ENCODE measurements at regions not wholly inside any gene's neighbourhood (a gene's known extent, or its start where the extent isn't known, plus 50 kb on each side); places are given as distances from the start of the nearest gene placed in this dataset.
"Not testable (repeated sequence)": the region's sequence is repeated elsewhere in the genome, so short reads cannot be mapped to it uniquely, and the experiment has no call there.

DNA sequence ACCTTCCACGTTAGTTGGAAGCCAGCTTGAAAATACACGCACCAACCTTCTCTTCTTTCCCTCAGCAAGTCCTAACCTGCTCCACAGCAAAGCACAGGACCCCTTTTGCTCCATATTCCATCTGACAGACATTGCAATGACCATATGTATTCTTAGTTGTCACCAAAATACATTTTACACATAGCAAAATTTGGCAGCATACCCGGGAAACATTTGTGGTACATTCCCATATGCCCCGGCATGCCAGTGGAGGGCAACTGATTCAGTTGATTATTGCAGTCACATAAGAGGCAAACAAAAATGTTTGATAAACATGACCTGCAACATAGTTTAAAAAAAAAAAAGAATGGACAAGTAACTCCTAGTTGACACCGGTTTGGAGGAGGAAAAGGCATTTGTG lies 202.1 kb upstream of the UBE2E3 start:
- H3K27ac ChIP-seq, result no peak overlapping the region
- TF ChIP-seq, protein P1, sequence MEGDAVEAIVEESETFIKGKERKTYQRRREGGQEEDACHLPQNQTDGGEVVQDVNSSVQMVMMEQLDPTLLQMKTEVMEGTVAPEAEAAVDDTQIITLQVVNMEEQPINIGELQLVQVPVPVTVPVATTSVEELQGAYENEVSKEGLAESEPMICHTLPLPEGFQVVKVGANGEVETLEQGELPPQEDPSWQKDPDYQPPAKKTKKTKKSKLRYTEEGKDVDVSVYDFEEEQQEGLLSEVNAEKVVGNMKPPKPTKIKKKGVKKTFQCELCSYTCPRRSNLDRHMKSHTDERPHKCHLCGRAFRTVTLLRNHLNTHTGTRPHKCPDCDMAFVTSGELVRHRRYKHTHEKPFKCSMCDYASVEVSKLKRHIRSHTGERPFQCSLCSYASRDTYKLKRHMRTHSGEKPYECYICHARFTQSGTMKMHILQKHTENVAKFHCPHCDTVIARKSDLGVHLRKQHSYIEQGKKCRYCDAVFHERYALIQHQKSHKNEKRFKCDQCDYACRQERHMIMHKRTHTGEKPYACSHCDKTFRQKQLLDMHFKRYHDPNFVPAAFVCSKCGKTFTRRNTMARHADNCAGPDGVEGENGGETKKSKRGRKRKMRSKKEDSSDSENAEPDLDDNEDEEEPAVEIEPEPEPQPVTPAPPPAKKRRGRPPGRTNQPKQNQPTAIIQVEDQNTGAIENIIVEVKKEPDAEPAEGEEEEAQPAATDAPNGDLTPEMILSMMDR (conservative IDR thresholded peaks at IDR 0.05; ENCODE audit: low read depth), result no peak
- DNase-seq (ENCODE audit: low spot score), result no peak
- ChIA-PET CTCF (no interaction called here), POLR2A (ENCODE audit: low non-redundant PET) (no interaction called here)

DNA sequence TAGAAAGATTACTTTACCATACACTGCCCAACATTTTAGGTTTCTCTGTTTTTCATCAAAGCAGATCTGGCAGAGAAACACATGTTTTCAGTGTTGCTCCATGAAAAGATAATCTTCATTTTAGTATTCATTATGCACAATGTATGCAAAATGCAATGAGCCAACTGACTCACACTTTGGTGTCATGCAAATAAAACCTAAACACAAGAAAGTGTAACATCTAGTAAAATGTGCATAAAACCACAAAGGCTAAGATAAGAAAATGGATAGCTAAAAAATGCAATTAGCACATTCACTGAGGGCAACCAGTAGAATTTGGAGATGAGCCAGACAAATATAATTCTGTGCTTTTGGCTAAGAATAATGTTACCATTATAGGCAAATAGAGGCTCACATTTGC lies 203.5 kb upstream of the UBE2E3 start:
- TF ChIP-seq, protein P1 (conservative IDR thresholded peaks at IDR 0.05; ENCODE audit: low read depth), result no peak
- no peak for DNase-seq (ENCODE audit: low spot score)
- ChIA-PET POLR2A (ENCODE audit: low non-redundant PET) (no interaction called here), CTCF (no interaction called here)
- no peak overlapping the region for H3K27ac ChIP-seq

DNA sequence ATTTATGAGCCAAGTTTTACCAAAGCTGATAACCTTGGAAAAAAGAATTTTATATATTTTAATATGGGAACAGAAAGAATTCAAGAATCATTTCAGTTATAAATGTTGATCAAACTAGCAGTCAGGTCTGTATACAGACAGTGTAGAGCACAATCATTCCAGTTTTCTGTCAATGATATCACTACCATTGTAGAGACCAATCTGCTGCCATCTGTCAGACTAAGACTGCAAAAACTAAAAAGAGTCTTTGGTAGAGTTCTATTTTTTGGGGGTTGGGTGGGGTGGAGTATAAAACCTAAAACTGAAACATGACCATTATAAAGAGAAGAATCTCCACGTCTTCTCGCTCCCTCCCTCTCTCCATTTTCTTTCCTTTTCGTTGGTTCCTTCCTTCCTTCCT lies 204.7 kb upstream of the UBE2E3 start:
- ChIA-PET CTCF (no interaction called here), POLR2A (ENCODE audit: low non-redundant PET) (no interaction called here)
- TF ChIP-seq, protein P1 (conservative IDR thresholded peaks at IDR 0.05; ENCODE audit: low read depth), result no peak
- no peak for DNase-seq (ENCODE audit: low spot score)
- no peak overlapping the region for H3K27ac ChIP-seq

DNA sequence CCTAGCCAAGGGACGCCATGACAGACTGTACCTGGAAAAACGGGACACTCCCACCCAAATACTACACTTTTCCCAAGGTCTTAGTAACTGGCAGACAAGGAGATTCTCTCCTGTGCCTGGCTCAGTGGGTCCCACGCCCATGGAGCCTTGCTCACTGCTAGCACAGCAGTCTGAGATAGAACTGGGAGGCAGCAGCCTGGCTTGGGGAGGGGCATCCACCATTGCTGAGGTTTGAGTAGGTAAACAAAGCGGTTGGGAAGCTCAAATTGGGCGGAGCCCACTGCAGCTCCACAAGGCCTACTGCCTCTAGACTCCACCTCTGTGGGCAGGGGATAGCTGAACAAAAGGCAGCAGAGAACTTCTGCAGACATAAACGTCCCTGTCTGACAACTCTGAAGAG lies 215.1 kb upstream of the UBE2E3 start:
- POLR2A ChIA-PET (ENCODE audit: low non-redundant PET); CTCF ChIA-PET; H3K27ac ChIP-seq; DNase-seq (ENCODE audit: low spot score): not testable (repeated sequence)

DNA sequence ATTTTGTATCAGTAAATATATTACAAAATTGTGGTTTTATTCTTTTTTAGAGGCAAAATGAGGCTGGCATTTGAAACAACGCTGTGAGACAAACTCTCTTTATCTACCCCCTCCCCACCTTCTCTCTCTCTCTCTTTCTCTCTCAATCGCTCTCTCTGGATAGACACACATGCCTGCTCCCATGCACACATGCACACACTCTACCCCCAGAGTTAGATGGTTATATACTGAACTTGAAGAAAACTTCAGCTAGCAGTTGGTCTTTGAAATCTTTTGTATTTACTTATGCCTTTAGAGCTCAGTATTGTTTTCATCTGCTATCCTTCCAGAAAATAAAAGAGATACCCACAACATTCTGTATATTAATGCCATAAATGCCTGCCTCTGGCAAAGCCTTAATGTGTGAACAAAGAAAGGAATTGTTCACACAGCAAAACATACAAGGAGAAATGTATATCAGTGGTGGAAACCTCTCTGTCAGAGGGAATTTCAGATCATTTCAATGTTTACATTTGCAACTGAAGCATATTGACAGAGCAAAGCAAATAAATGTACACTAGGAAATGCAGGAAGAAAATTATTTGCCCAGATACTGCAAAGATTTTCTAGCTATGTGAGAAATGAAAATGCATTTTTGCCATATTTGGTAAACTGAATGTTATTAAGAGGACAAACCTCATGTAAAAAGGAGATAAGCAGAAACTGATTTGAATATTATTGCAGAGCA lies 217.0 kb upstream of the UBE2E3 start:
- no peak for DNase-seq (ENCODE audit: low spot score)
- ChIA-PET CTCF (no interaction called here), POLR2A (ENCODE audit: low non-redundant PET) (no interaction called here)
- TF ChIP-seq, protein P1 (conservative IDR thresholded peaks at IDR 0.05; ENCODE audit: low read depth), result no peak
- no peak overlapping the region for H3K27ac ChIP-seq

DNA sequence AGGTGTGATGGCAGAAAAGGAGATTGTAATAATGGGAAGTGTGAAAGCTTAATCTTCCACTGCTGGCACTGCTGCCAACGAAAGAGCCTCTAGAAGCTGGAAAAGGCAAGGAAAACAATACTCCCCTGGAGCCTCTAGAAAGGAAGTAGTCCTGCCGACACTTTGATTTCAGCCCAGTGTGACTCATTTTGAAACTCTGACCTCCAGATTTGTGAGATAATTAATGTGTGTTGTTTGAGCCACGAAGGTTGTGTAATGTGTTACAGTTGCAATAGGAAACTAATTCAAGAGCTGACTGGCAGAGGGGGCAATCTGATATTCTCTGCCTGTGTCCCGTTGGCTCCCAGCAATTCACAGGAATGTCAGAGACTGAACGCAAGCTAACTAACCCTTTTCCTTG lies 219.2 kb upstream of the UBE2E3 start:
- TF ChIP-seq, protein P1 (conservative IDR thresholded peaks at IDR 0.05; ENCODE audit: low read depth), result no peak
- H3K27ac ChIP-seq, result no peak overlapping the region
- POLR2A ChIA-PET (ENCODE audit: low non-redundant PET), result no interaction called here
- no peak for DNase-seq (ENCODE audit: low spot score)
- CTCF ChIA-PET, result interaction anchor here (0.5 kb wide), 1 partner anchor 9 kb away, joined by 4 read pairs; no protein-coding TSS in a partner anchor

DNA sequence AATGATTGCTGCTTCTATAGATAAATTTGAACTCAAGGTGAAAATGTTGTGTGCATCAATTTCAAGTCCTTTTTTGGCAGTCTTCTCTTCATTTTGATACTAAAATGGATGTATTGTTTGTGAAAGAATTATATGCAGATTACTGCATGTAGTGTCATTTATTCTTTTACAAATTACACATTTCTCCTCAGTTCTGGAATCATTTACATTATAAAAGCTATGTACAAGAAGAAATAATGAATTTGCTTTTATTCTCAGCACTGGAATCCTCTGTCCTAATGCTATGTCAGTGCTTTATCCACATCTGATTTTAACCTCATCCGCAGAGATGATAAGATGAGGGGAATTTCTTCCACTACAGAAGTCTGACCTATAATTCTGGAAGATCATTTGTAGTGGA lies 220.8 kb upstream of the UBE2E3 start:
- POLR2A ChIA-PET (ENCODE audit: low non-redundant PET), result no interaction called here
- CTCF ChIA-PET, result interaction anchor here (0.6 kb wide), 1 partner anchor 300 kb away, joined by 4 read pairs; no protein-coding TSS in a partner anchor
- TF ChIP-seq, protein P1 (conservative IDR thresholded peaks at IDR 0.05; ENCODE audit: low read depth), result no peak
- DNase-seq (ENCODE audit: low spot score), result no peak
- no peak overlapping the region for H3K27ac ChIP-seq
